Neural cell (in vitro differentiated cells): ENCODE measurements at regions not wholly inside any gene's neighbourhood (a gene's known extent, or its start where the extent isn't known, plus 50 kb on each side); places are given as distances from the start of the nearest gene placed in this dataset.
"Not testable (repeated sequence)": the region's sequence is repeated elsewhere in the genome, so short reads cannot be mapped to it uniquely, and the experiment has no call there.

Experiments used
- H2AFZ ChIP-seq: fragments of 200-600, 300-800 bp; sonication (generic), shearing (Covaris generic); 2 replicates; pipeline ENCODE4 v1.6.0; 2014; ENCODE audit warnings: low read depth, mild to moderate bottlenecking, antibody characterized with exemption, low read length, moderate library complexity
- H3F3A ChIP-seq: fragments of 200-600 bp; shearing (Covaris generic); 2 replicates; pipeline ENCODE4 v1.6.1; 2016; ENCODE audit warnings: mild to moderate bottlenecking, moderate library complexity, mixed read lengths, antibody characterized with exemption, low read length; ENCODE audit not compliant: insufficient read depth, poor library complexity, severe bottlenecking
- H3K27ac ChIP-seq: fragments of 200-600, 300-800 bp; sonication (generic), shearing (Covaris generic); 2 replicates; pipeline ENCODE4 v1.5.1; 2014; ENCODE audit warnings: mild to moderate bottlenecking, low read length, moderate library complexity
- H3K27me3 ChIP-seq: fragments of 300-800, 200-600 bp; sonication (generic), shearing (Covaris generic); 2 replicates; pipeline ENCODE4 v1.6.0; 2014; ENCODE audit warnings: mild to moderate bottlenecking, low read depth, low read length, moderate library complexity; ENCODE audit not compliant: insufficient read depth
- H3K36me3 ChIP-seq: fragments of 300-800, 200-600 bp; sonication (generic), shearing (Covaris generic); 2 replicates; pipeline ENCODE4 v1.5.1; 2014; ENCODE audit warnings: mild to moderate bottlenecking, antibody characterized with exemption, low read length, moderate library complexity; ENCODE audit not compliant: insufficient read depth
- H3K4me2 ChIP-seq: fragments of 300-800, 200-600 bp; sonication (generic), shearing (Covaris generic); 2 replicates; pipeline ENCODE4 v1.6.0; 2014; ENCODE audit warnings: mild to moderate bottlenecking, low read length
- H3K4me3 ChIP-seq: fragments of 300-800, 200-600 bp; sonication (generic), shearing (Covaris generic); 2 replicates; pipeline ENCODE4 v1.5.1; 2014; ENCODE audit warnings: mild to moderate bottlenecking, low read length, moderate library complexity
- H3K79me2 ChIP-seq: fragments of 200-600 bp; shearing (Covaris generic); replicated peaks from 2 replicates; pipeline ENCODE4 v1.6.0; 2014; ENCODE audit warnings: mild to moderate bottlenecking, low read length, moderate library complexity; ENCODE audit not compliant: insufficient read depth
- H3K9ac ChIP-seq: fragments of 300-800, 200-600 bp; sonication (generic), shearing (Covaris generic); 2 replicates; pipeline ENCODE4 v1.6.1; 2016; ENCODE audit warnings: mild to moderate bottlenecking, low read length, mixed read lengths
- H3K9me2 ChIP-seq: fragments of 200-600 bp; shearing (Covaris generic); 2 replicates; pipeline ENCODE4 v1.6.1; 2016; ENCODE audit warnings: mild to moderate bottlenecking, low read length, mixed read lengths; ENCODE audit not compliant: insufficient read depth
- H3K9me3 ChIP-seq: fragments of 200-600, 300-800 bp; sonication (generic), shearing (Covaris generic); 2 replicates; pipeline ENCODE4 v1.6.1; 2016; ENCODE audit warnings: mild to moderate bottlenecking, mixed run types, low read length, moderate library complexity, mixed read lengths
- H4K20me1 ChIP-seq: fragments of 200-600 bp; shearing (Covaris generic); 2 replicates; pipeline ENCODE4 v1.6.1; 2016; ENCODE audit warnings: mild to moderate bottlenecking, mixed run types; ENCODE audit not compliant: insufficient read depth
- CTCF ChIP-seq: fragments of 450-650 bp; IDR thresholded peaks from 2 replicates; pipeline ENCODE4 v1.5.1; 2014; ENCODE audit warnings: antibody characterized with exemption, mild to moderate bottlenecking, moderate library complexity; ENCODE audit not compliant: poor library complexity, severe bottlenecking
- EP300 ChIP-seq: fragments of 450-650 bp; conservative IDR thresholded peaks from 2 replicates; pipeline ENCODE4 v1.6.1; 2014; ENCODE audit warnings: antibody characterized with exemption, mild to moderate bottlenecking, moderate library complexity; ENCODE audit not compliant: poor library complexity, severe bottlenecking
- EZH2 ChIP-seq: fragments of 200-600, 300-800 bp; shearing (Covaris generic), sonication (generic); IDR thresholded peaks from 2 replicates; pipeline ENCODE4 v1.6.1; 2014; ENCODE audit warnings: antibody characterized with exemption, low read length, borderline replicate concordance, mild to moderate bottlenecking; ENCODE audit not compliant: insufficient read depth, poor library complexity, severe bottlenecking
- MXI1 ChIP-seq: fragments of 450-650 bp; conservative IDR thresholded peaks from 2 replicates; pipeline ENCODE4 v1.6.1; 2014; ENCODE audit warnings: antibody characterized with exemption, mild to moderate bottlenecking; ENCODE audit not compliant: poor library complexity, severe bottlenecking
- POLR2AphosphoS5 ChIP-seq: IDR thresholded peaks from 2 replicates; pipeline ENCODE4 v1.6.1; 2012
- RAD21 ChIP-seq: fragments of 450-650 bp; conservative IDR thresholded peaks from 2 replicates; pipeline ENCODE4 v1.6.1; 2014; ENCODE audit warnings: antibody characterized with exemption, mild to moderate bottlenecking, moderate library complexity
- REST ChIP-seq: IDR thresholded peaks from 2 replicates; pipeline ENCODE4 v1.6.1; 2012; ENCODE audit warnings: borderline replicate concordance
- SMC3 ChIP-seq: fragments of 450-650 bp; conservative IDR thresholded peaks from 2 replicates; pipeline ENCODE4 v1.6.1; 2014; ENCODE audit warnings: antibody characterized with exemption, mild to moderate bottlenecking, moderate library complexity; ENCODE audit not compliant: poor library complexity
- TAF1 ChIP-seq: IDR thresholded peaks from 2 replicates; pipeline ENCODE4 v1.6.1; 2012; ENCODE audit warnings: low read depth

- Histone ChIP-seq H3K9me3 (no peaks in the 10 kb centered on the region), H3K9me2 (no peaks in the 10 kb centered on the region), H3K4me3 (no peak overlapping the region)
Observed at GRCh38 chr1:116297495-116298212, 75.4 kb upstream of the ATP1A1 start.

GRCh38 chr1:116298213-116298579 lies 74.8 kb upstream of the ATP1A1 start:
- not testable (repeated sequence) for H3K4me3 ChIP-seq, H3K9me2 ChIP-seq, H3K27ac ChIP-seq, H3K9ac ChIP-seq, H3K27me3 ChIP-seq, H3K4me2 ChIP-seq, H2AFZ ChIP-seq, H3K9me3 ChIP-seq, H3F3A ChIP-seq, H3K36me3 ChIP-seq, H4K20me1 ChIP-seq, H3K79me2 ChIP-seq

More at GRCh38 chr1:116297495-116298212, 75.4 kb upstream of the ATP1A1 start:
- H3F3A ChIP-seq: no peaks in the 10 kb centered on the region
- TF ChIP-seq SMC3 (no peak), EZH2 (no peak), TAF1 (no peak), RAD21 (no peak), MXI1 (no peak), POLR2AphosphoS5 (no peak), REST (no peak), CTCF (no peak), EP300 (no peak)
- H3K4me2 ChIP-seq: no peak overlapping the region
- H2AFZ ChIP-seq: no peak overlapping the region
- H3K27ac ChIP-seq: no peak overlapping the region
- no peak overlapping the region for H3K9ac ChIP-seq
- H3K79me2 ChIP-seq: no peaks in the 10 kb centered on the region
- H3K36me3 ChIP-seq: no peaks in the 10 kb centered on the region
- no peaks in the 10 kb centered on the region for H3K27me3 ChIP-seq
- H4K20me1 ChIP-seq: no peaks in the 10 kb centered on the region

GRCh38 chr1:116298746-116299145 lies 74.3 kb upstream of the ATP1A1 start:
- Histone ChIP-seq H3F3A (no peaks in the 10 kb centered on the region), H2AFZ (no peak overlapping the region), H3K36me3 (no peaks in the 10 kb centered on the region), H3K79me2 (no peaks in the 10 kb centered on the region), H3K27ac (no peak overlapping the region), H3K9me3 (no peaks in the 10 kb centered on the region), H4K20me1 (no peaks in the 10 kb centered on the region), H3K4me3 (no peak overlapping the region), H3K27me3 (no peaks in the 10 kb centered on the region), H3K9ac (no peak overlapping the region), H3K4me2 (no peak overlapping the region), H3K9me2 (no peaks in the 10 kb centered on the region)
- TF ChIP-seq SMC3 (no peak), EZH2 (no peak), EP300 (no peak), TAF1 (no peak), CTCF (no peak), RAD21 (no peak), MXI1 (no peak), POLR2AphosphoS5 (no peak), REST (no peak)
